Calu3 (cell line): ENCODE measurements at regions not wholly inside any gene's neighbourhood (a gene's known extent, or its start where the extent isn't known, plus 50 kb on each side); places are given as distances from the start of the nearest gene placed in this dataset.

Experiments used
- BruUV-seq: library from RNA; stranded (reverse); fragments of 400-500 nt; replicated peaks from 2 replicates; lab custom pipeline; 2021; lab: Mats Ljungman, UMichigan
- CTCF ChIA-PET: fragments of 300-600 bp; sonication (Branson Sonifier 250); formaldehyde crosslinking; loops from one replicate; lab custom pipeline; 2022; ENCODE audit warnings: antibody characterized with exemption; lab: Charles Lee
- DNase-seq: peaks from one replicate; pipeline ENCODE4 v3.0.0; 2022
- H3K27ac Mint-ChIP-seq: one replicate; pipeline ENCODE4 v1.8.0; 2022; ENCODE audit warnings: mixed read lengths; ENCODE audit not compliant: unreplicated experiment
- H3K27me3 Mint-ChIP-seq: one replicate; pipeline ENCODE4 v1.8.0; 2022; ENCODE audit warnings: mixed read lengths; ENCODE audit not compliant: unreplicated experiment
- H3K36me3 Mint-ChIP-seq: one replicate; pipeline ENCODE4 v1.8.0; 2022; ENCODE audit warnings: mild to moderate bottlenecking, moderate library complexity, mixed read lengths; ENCODE audit not compliant: insufficient read depth, unreplicated experiment
- H3K4me1 Mint-ChIP-seq: one replicate; pipeline ENCODE4 v1.8.0; 2022; ENCODE audit warnings: mild to moderate bottlenecking, low read depth, mixed read lengths; ENCODE audit not compliant: unreplicated experiment
- H3K4me3 Mint-ChIP-seq: one replicate; pipeline ENCODE4 v1.8.0; 2022; ENCODE audit warnings: mild to moderate bottlenecking, low read depth, moderate library complexity, mixed read lengths; ENCODE audit not compliant: unreplicated experiment
- H3K9me3 Mint-ChIP-seq: one replicate; pipeline ENCODE4 v1.8.0; 2022; ENCODE audit warnings: low read depth, mixed read lengths; ENCODE audit not compliant: unreplicated experiment
- CTCF ChIP-seq: fragments of 200-600 bp; IDR thresholded peaks from one replicate; pipeline ENCODE4 v1.8.0; 2022; ENCODE audit warnings: antibody characterized with exemption; ENCODE audit not compliant: unreplicated experiment
- intact Hi-C: fragments of 100-400 bp; cut with micrococcal nuclease; formaldehyde crosslinking; loops from one replicate; pipeline ENCODE4 v1.10.0; 2022; ENCODE audit not compliant: unreplicated experiment

- TF ChIP-seq CTCF = no peak
- intact Hi-C loops = no loop called here
- no peak for DNase-seq
- Mint-ChIP-seq H3K36me3 (no peaks in the 10 kb centered on the region), H3K9me3 (no peaks in the 10 kb centered on the region), H3K27me3 (peaks cover 1% of the 10 kb centered on the region), H3K4me1 (no peaks in the 10 kb centered on the region), H3K27ac (no peak overlapping the region), H3K4me3 (no peak overlapping the region)
- BruUV-seq = no TSS peak
- CTCF ChIA-PET = no interaction called here
Measured at GRCh38 chr13:50592412-50593155, 250.9 kb downstream of the DLEU7 start.

GRCh38 chr13:50593207-50593606 lies 250.3 kb downstream of the DLEU7 start:
- Mint-ChIP-seq H3K27ac (no peak overlapping the region), H3K27me3 (peaks cover 7% of the 10 kb centered on the region), H3K4me1 (no peaks in the 10 kb centered on the region), H3K9me3 (no peaks in the 10 kb centered on the region), H3K4me3 (no peak overlapping the region), H3K36me3 (no peaks in the 10 kb centered on the region)
- no peak for TF ChIP-seq CTCF
- no peak for DNase-seq
- intact Hi-C loops = no loop called here
- BruUV-seq = no TSS peak
- CTCF ChIA-PET = no interaction called here

GRCh38 chr13:50594276-50595051 lies 249.0 kb downstream of the DLEU7 start:
- CTCF ChIA-PET = no interaction called here
- Mint-ChIP-seq H3K27ac (no peak overlapping the region), H3K4me1 (no peaks in the 10 kb centered on the region), H3K27me3 (peaks cover 13% of the 10 kb centered on the region), H3K4me3 (no peak overlapping the region), H3K9me3 (no peaks in the 10 kb centered on the region), H3K36me3 (no peaks in the 10 kb centered on the region)
- no peak for DNase-seq
- BruUV-seq = no TSS peak
- intact Hi-C loops = no loop called here
- no peak for TF ChIP-seq CTCF

- DNase-seq = no peak
- no TSS peak for BruUV-seq
- no peak for TF ChIP-seq CTCF
- Mint-ChIP-seq H3K36me3 (no peaks in the 10 kb centered on the region), H3K4me3 (no peak overlapping the region), H3K4me1 (no peaks in the 10 kb centered on the region), H3K27ac (no peak overlapping the region), H3K27me3 (peaks cover 13% of the 10 kb centered on the region), H3K9me3 (no peaks in the 10 kb centered on the region)
- intact Hi-C loops = no loop called here
- CTCF ChIA-PET = no interaction called here
Measured at GRCh38 chr13:50595196-50595595, 248.3 kb downstream of the DLEU7 start.
